Activated T-cell treated with anti-CD3 and anti-CD28 coated beads, Interleukin-2, amount 50 U/mL, for 4 hours (primary cell): ENCODE measurements at regions not wholly inside any gene's neighbourhood (a gene's known extent, or its start where the extent isn't known, plus 50 kb on each side); places are given as distances from the start of the nearest gene placed in this dataset.
"Not testable (repeated sequence)": the region's sequence is repeated elsewhere in the genome, so short reads cannot be mapped to it uniquely, and the experiment has no call there.

Source experiments
- ATAC-seq, 2 donors: fragments of 200-7000 bp; cut with Tn5 transposase; one replicate each; pipeline ENCODE4 v1.10.0; 2021
- DNase-seq: peaks from one replicate; pipeline ENCODE4 v3.0.0-alpha.2; 2020
- H3K27me3 Mint-ChIP-seq: one replicate; pipeline ENCODE4 v1.8.0; 2021; ENCODE audit warnings: low read depth, mixed read lengths
- H3K36me3 Mint-ChIP-seq: one replicate; pipeline ENCODE4 v1.8.0; 2022; ENCODE audit warnings: mixed read lengths; ENCODE audit not compliant: insufficient read depth
- H3K4me1 Mint-ChIP-seq: one replicate; pipeline ENCODE4 v1.8.0; 2021; ENCODE audit warnings: low read depth, mixed read lengths
- H3K4me3 Mint-ChIP-seq: one replicate; pipeline ENCODE4 v1.8.0; 2021; ENCODE audit warnings: mild to moderate bottlenecking, moderate library complexity, mixed read lengths
- H3K9me3 Mint-ChIP-seq: one replicate; pipeline ENCODE4 v1.8.0; 2021; ENCODE audit warnings: mixed read lengths

GRCh38 chr20:33927724-33928123 is 66.0 kb upstream of the RALY start:
- Mint-ChIP-seq H3K4me3 (no peak overlapping the region), H3K36me3 (no peaks in the 10 kb centered on the region), H3K27me3 (peaks cover 5% of the 10 kb centered on the region), H3K4me1 (no peaks in the 10 kb centered on the region), H3K9me3 (no peaks in the 10 kb centered on the region)
- ATAC-seq (no peak), DNase-seq (no peak)

GRCh38 chr20:33929917-33930316 is 63.8 kb upstream of the RALY start:
- Mint-ChIP-seq H3K4me3 (no peak overlapping the region), H3K4me1 (no peaks in the 10 kb centered on the region)
- ATAC-seq, result no peak

DNA sequence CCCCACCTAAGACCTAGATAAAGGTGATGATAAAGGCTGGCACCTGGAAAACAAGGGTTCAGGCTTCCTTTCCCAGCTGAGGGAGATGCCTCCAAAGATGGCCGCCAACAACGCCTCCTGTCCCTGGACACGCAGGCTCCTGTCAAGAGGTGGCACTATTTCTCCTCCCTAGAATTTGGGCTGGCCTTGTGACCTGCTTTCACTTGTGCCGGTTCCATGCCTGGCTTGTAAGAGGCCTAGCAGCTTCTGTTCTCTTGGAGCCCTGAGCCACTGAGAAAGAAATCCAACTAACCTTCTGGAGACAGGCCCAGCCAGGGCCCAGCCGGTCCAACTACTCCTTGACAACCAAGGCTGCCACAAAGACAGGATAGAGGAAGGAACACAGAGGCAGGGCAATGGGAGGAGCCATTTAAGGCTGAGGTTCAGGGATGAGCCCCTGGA is 60.2 kb upstream of the RALY start:
- ATAC-seq (peak; percentile 77 to 81), DNase-seq (peak; percentile 36)
- H3K4me3 Mint-ChIP-seq, result no peak overlapping the region
- H3K36me3 Mint-ChIP-seq, result no peaks in the 10 kb centered on the region
- no peaks in the 10 kb centered on the region for H3K4me1 Mint-ChIP-seq
- no peaks in the 10 kb centered on the region for H3K27me3 Mint-ChIP-seq
- H3K9me3 Mint-ChIP-seq, result no peaks in the 10 kb centered on the region

More at GRCh38 chr20:33929917-33930316, 63.8 kb upstream of the RALY start:
- no peaks in the 10 kb centered on the region for H3K9me3 Mint-ChIP-seq
- H3K36me3 Mint-ChIP-seq, result no peaks in the 10 kb centered on the region
- H3K27me3 Mint-ChIP-seq, result peaks cover 4% of the 10 kb centered on the region
- DNase-seq, result no peak

DNA sequence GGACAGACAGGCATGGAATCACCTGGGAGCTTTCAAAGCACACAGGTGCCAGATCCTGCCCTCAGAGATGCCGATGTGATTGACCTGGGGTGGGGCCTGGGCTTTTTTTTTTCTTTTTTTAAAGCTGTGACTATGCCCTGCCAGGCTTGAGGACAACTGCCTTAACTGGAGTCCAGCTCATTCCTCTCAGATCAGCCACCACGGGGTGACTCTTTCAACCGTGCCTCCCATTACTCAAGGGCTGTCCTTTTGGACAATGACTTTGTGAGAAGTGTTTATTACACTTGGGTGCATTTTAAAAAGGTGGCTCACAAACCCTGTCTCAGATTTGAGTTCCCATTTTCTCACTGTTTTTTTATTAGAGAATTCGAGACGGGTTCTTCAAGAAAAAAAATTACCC is 57.1 kb upstream of the RALY start:
- Mint-ChIP-seq H3K9me3 (no peaks in the 10 kb centered on the region), H3K4me3 (no peak overlapping the region), H3K27me3 (no peaks in the 10 kb centered on the region), H3K4me1 (no peaks in the 10 kb centered on the region), H3K36me3 (no peaks in the 10 kb centered on the region)
- ATAC-seq, result no peak
- no peak for DNase-seq

- not testable (repeated sequence) for H3K9me3 Mint-ChIP-seq, H3K27me3 Mint-ChIP-seq, DNase-seq, H3K4me1 Mint-ChIP-seq, H3K36me3 Mint-ChIP-seq, H3K4me3 Mint-ChIP-seq, ATAC-seq
These were observed 54.7 kb upstream of the RALY start for GRCh38 chr20:33939031-33939430.

GRCh38 chr20:33940666-33941065 is 53.0 kb upstream of the RALY start:
- H3K4me3 Mint-ChIP-seq, result no peak overlapping the region
- H3K4me1 Mint-ChIP-seq, result no peaks in the 10 kb centered on the region
- H3K27me3 Mint-ChIP-seq, result no peaks in the 10 kb centered on the region
- ATAC-seq, result no peak
- H3K36me3 Mint-ChIP-seq, result no peaks in the 10 kb centered on the region
- no peak for DNase-seq
- H3K9me3 Mint-ChIP-seq, result no peaks in the 10 kb centered on the region
